GM19397 (cell line): ENCODE measurements at regions not wholly inside any gene's neighbourhood (a gene's known extent, or its start where the extent isn't known, plus 50 kb on each side); places are given as distances from the start of the nearest gene placed in this dataset.

Experiments used
- ATAC-seq: cut with Tn5 transposase; IDR thresholded peaks from one replicate; pipeline ENCODE4 v1.9.1; 2021; ENCODE audit warnings: mild to moderate bottlenecking, moderate library complexity; ENCODE audit not compliant: unreplicated experiment

DNA sequence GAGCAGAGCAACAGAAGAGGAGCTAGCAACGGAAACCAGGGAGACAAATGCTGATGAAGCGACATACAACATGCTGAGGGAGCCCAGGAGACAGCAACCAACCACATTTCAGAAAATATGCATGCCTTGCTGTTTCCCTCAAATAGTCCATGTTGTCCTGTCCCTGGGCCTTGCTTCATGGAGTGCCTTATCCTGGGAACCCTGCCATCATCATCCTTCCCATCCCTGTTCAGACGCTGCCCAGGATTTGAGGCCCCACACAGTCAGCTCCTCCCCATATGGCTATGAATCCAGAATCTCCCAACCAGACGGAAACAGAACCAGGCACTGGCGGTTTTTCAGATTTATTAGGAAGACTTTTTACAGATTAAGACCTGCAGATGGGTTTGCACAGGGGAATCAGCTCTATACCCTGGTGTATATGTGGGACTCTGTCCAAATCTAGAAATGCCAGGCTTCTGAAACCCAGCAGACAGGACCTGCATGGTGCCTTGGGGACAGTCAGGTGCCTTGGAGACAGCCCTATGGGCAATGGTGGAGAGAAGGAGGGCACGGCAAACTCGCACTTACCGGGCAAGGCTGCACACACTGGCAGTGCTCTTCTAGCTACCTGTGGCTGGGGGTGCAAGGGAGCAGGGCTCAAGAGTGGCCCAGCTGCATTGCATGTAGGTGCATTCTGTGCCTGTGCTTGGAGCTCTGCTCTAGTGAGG, 199.7 kb upstream of the MAMLD1 start:
- ATAC-seq, result no peak

DNA sequence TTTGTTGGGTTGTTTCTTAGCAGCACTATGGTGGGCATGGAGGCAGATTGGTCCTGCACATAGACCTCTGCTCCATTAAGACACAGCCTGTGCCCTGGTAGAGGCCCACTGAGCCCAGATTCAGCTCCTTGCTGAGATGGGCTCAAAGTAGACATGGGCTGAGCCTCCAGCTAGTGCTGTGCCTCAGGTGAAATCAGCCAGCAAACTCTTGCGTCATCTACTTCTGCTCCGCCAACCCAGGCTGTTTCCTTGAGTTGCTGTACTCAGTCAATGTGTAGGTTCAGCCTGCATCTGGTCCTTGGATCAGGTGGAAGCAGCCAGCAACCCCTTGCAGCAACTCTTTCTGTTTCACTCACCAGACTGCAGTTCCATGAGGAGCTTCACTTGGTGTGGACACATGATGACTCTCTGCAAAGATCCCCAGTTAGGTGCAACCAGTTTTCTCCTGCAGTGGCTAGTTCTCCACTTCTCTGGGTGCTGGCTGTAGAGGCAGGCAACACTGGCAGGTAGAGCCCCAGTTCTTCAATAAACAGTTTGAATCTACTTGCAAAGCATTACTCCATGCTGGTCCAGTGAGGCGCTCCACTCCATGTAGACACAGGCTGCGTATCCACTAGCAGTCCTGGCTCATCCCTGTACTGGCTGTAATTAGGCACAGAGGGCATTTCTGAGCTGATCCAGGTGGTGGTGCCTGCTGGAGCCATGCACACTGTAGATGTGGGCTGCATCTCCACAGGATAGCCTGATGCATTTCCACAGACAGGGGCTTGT, 199.0 kb upstream of the MAMLD1 start:
- no peak for ATAC-seq

DNA sequence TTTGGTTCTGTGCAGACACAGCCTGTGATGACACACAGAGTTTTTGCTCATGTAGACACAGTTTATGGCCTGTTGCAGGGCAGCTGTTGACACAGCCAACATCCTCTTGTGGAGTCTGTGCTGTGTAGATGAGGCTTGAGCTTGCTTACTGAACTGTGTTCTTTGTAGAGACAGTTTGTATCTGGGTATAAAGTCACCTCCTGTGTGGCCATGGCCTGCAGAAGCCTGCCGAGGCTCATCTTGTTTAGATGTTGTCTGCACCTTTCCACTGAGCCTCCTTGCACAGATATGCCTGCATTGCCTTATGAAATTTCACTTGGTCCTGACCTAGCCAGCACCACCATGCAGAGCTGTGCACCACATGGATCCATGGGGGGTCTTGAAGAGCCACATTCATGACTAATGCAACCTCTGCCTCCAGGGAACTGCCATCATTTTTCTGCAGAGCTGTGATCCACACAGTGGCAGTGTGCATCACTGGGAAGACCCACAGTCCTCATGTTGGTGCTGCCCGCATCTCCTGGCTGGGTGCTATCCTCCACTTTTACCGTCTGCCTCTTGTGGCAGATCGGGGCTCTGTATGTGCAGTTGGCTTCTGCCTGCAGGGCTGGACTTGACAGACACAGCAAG, 198.0 kb upstream of the MAMLD1 start:
- ATAC-seq, result no peak

DNA sequence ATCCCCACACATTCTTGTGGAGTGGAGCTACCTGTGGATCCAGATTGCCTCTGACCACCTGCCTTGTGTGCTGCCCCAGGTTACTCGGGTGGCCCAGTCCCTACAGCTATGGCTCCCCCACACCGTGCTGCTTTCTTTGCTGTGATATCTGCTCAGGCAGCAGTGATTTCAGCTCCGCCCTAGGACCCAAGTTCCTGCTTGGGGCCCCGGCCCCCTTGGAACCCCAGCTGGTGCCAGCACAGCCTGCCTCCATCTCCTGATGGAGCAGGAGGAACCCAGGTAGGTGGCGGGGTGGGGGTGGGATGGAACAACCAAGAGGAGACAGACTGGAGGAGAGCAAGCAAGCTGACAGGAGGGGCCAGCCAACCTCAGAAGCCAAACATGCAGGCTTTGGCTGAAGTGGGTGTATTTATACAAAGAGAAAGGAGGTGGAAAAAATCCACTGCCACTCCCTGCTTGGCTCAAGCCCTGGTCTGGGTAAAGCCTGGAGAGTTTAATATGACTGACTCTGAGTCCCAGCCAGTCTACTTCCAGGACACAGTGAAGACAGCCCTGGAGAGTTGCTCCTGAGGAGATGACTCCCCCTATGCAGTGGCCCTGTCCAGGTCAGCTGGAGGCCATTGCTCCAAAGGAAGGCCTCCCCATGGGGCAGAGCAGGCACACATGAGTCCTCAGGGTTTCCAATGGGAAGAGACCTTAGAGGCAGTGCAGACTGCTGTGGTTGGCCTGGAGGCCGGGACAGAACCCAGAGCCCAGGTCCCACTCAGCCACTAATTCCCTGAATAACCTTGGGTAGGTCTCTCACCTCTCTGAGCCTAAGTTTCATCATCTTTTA, 197.1 kb upstream of the MAMLD1 start:
- ATAC-seq, result no peak

DNA sequence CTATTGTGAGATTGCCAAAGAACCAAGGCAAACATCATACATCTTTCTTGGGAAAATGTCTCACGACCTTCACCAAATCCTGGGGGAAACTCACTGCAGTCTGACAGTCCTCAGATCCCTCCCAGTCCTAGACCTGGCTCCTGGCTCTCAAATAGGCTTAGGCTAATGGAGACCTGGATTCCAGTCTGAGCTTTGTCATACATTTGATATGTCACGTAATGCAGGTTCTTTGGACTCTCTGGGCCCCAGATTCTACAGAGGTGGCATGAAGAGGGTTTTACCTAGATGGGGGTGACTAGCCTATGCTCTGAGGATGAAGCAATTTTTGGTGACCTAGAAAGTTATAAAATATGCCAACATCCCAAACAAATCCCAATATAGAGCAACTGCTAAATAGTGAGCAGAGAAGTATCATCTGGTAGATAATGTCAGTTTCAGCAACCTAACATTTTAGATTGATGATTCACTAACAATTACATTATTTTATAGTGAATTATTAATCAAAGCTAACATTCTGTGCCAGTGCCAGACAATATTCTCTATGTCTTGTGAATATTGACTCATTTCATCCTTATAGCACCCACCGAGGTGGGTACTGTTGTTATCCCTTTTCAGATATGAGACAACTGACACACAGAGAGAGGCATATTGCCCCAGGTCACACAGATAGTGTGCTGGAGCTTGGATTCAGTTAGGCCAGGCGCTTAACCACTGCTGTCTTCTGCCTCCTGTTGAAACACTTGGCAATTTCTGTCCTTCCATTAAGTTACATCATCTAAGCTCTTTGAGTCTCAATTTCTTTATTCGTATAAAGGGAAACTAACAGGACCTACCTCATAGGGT, 195.4 kb upstream of the MAMLD1 start:
- no peak for ATAC-seq

DNA sequence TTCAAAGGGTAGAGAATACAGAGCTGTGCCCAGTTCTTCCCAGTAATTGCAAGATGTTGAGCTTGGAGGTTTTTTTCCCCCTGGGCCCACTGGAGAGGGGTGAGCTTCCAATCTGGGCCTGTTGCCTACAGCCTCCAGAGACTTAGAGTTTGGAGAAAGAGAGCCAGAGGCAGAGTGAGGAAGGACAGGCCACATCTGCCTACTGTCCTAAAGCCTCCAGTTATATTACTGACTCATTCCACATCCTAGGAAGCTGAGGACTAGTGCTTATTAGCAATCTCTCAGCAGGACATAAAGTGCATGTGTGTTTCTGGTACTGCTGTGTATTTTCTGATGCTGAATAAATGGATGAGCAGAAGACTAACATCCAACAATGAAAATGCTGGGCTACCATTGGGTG, 181.0 kb upstream of the MAMLD1 start:
- ATAC-seq, result no peak

DNA sequence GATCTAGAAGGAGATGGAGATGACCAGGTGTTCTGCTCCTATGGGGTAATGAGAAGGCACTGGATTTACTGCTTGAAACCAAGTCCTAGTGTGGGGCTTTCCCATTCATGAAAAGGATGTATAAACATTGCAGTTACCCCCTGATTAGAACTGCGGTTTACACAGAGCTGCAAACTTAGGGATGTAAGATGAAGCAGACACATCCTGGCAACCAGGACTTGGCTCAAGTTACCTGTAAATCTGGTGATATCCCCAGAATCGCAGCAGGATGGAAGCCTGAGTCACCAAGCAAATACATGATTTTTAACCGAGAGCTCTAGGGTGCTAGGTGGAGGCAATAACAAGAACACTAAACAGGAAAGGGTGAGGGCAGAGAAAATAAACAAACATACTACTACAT, 178.6 kb upstream of the MAMLD1 start:
- no peak for ATAC-seq

DNA sequence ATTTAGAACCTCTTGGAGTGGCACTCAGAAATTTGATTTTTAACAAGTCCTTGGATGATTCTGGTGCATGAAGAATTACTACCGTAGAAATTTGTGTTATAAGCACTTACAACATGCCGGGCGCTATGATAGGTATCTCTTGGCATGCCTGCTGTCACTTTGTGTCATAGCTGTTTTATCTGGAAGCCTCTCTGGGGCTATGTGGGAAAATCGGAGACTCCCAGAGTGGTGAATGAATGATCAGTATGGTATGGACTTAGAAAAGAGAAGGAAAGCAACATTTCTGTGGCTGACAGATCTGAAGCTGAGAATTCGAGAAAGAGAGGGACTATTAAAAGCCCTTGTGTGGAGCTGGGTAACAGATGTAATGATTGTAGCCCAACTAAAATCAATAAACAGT, 177.4 kb upstream of the MAMLD1 start:
- no peak for ATAC-seq

DNA sequence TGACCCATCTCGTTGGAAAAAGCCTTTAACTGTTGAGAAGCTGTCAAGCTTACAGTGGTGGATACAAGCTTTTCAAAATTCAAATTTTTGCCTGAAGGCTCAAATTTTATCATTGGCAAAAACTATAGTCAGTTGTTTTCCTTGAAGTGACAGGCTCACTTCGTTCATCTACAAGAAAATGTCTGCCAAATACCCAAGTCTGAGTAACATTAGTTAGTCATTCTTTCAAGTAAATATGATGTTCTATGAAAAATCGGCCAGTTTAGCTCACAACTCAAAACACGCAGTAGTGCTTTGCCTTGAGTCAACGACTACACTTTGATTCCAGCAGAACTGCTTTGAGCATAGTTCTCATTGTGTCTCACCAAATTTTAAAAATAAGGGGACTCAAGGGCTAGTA, 170.3 kb upstream of the MAMLD1 start:
- no peak for ATAC-seq

DNA sequence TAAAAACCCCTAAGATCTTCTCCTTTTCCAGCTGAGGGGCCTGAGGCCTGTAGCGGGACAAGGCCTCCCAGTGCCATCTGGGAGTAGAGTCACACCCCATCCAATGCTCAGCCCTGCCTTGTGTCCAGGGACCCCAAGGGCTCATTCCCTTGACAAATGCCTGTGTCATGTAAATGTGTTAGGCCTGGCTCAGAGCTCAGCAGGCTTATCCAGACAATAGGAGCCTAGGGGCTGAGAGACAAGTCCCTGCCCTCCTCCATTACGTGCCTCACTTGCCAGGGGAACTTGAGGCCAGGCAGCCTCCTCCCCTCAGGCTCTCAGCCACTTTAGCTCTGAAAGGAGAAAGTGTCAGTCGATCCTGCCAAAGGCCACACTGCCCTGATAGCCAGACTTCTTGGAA, 166.8 kb upstream of the MAMLD1 start:
- ATAC-seq, result no peak

DNA sequence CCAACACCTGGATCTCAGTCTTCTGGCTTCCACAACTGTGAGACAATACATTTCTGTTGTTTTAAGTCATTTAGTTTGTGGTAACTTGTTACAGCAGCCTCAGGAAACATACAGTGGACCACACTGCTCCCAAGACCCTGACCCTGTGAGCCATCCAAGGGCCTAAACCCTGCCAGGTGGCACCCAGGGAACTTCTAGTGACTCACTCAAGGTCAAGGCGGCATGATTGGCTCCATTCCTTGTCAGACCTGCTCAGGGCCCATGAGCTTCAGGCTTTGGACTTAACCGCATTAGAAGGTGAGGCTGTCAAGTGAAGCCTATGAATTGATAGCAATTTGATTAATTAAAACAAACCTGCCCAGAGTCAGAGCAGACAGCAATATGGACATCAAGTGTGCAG, 165.7 kb upstream of the MAMLD1 start:
- no peak for ATAC-seq

DNA sequence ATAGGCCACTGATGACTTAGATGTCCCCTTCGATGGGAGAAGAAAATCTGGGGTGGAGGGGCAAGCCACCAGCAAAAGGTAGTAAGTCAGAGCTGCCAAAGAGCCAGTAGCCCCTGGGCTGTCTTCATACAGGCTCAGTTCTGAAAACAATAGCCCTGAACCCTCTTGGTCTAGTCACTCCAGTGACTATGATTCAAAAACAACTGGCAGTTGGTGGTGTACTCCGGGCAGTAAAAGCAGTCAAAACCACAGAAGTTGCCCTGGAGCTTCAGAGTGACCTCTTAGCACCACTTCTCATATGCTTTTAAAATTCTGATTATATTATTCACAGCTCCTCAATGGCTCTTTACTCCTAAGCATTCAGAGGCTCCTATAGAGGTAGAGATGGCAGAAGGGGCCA, 164.3 kb upstream of the MAMLD1 start:
- no peak for ATAC-seq

DNA sequence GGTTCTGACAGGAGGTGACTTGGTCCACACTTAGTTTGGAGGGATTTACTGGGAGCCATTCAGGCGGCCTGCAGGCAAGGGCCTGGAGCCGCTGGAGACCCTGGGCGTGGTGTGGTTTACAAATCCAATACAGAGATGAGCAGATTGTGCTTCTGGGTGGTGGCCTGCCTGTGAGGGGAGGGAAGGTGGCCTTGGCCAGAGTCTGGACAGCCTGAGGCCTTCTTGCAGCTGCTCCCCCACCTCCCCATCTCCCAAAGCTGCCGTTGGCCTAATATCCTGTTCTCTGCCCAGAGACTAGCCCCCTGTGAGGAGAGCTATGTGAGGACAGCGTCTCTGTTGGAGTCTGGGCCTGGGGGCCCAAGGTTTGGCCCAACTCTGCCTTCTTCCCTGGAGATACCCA, 163.9 kb upstream of the MAMLD1 start:
- ATAC-seq, result no peak

DNA sequence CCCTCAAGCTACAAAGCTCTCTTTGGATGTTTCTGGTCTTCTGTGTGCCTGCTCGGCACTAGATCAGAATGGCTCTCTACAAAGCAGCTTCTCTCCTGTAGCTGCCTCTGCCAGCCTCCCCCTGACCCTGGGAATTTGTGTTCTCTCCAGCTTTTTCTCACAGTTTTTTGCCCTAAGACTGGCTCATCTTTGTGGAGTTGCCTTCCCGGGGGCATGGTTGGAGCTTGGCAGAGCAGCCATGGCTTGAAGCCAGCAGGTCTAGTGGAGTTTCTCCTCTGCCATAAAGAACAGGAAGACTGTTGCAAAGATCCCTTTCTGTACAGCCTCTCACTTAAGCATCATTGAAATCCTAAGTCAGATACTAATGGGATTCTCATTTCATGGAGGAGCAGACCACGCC, 163.3 kb upstream of the MAMLD1 start:
- no peak for ATAC-seq

DNA sequence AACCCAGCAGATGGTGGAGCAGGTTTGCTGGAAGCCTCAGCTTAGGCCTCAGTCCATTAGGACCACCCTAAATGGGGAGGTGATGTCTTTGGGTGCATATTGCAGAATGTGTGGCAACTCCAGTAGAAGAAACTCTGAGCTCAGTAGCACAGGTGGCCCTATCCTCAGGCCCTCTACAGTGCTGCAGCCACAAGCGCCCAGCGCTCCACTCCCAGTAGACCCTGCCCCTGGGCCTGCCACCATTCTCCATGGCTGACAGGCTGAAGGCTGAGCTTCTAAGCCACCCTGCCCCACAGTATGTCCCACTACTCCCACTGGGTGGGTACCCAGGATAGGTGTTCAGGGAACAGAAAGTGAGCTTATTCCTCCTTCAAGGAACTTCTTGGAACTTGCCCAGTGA, 162.8 kb upstream of the MAMLD1 start:
- no peak for ATAC-seq

DNA sequence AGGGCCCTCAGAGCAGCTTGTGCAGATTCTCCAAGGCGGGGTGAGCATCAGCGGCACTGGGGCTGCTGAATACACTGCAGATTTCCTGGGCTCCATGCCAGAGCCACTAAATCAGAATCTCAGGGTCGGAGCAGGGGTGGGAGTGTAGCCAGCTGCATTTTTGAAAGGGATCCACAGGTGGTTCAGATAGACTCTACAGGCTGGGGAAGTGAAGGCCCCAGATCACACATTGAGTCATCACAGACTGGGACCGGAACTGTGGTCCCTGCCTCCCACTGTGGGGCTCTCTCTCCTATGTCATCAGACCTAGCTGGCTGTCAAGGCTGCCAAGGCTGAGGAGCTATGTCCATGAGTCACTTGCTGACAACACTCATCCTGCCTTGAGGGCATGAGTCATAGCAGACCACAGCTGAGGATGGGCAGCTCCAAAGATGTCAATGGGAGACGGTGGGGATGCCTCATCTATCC, 162.3 kb upstream of the MAMLD1 start:
- ATAC-seq, result peak; percentile 99

DNA sequence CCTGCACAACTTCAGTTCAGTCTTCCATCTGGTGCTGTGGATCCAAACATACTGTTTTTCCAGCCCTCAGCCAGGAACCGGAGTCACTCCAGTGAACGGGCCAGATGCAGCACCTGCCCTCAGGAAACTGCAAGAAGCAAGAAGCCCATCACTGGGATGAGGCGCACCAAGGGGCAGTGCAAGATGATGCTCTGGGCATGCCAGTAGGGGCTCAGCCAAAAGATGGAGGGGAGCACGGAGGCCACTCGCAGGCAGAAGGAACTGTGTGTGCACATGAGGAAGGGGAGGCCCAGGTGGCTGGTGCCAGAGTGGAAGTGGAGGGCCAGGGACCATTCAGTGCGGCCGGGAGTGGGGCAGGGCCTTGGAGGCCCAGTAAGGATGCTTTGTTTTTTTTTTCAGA, 161.7 kb upstream of the MAMLD1 start:
- no peak for ATAC-seq

DNA sequence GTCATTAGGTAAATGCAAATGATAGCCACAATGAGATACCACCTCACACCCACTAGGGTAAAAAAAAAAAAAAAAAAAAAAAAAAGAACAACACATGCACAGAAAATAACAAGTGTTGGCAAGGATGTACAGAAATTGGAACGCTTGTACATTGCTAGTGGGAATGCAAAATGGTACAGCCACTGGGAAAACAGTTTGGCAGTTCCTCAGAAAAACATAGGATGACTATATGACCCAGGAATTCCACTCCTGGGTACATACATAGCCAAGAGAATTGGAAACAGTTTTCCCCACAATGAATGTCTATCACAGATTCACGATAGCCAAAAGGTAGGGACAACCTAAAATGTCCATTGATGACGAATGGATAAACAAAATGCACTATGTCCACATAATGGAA, 161.3 kb upstream of the MAMLD1 start:
- no peak for ATAC-seq

DNA sequence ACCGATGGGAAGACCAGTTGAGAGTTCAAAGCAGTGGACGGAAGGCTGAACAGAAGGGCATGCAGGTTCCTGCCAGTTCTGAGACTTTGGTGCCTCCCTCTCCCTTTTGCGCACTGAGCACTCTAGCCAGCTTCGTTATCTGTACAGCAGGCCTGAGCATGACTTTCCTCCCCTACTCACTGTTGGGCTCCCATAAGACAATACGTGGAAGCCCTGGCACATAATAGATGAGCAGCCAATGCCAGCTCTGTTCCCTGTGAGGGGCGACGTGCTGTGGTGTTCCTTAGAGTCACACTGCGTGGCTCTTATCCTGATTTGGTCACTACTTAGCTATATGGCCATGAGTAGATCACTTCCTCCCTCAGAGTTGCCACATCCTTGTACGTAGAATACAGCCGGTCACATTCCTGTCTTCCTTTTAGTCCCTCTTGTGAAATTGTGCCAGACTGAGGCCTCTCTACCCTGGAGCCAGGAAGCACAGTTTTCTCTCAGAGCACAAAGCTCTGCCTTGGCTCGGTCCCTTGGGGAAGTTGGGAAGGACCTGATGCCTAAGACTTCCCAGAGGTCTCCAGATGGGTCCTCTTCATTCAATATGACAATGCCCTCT, 160.4 kb upstream of the MAMLD1 start:
- no peak for ATAC-seq

DNA sequence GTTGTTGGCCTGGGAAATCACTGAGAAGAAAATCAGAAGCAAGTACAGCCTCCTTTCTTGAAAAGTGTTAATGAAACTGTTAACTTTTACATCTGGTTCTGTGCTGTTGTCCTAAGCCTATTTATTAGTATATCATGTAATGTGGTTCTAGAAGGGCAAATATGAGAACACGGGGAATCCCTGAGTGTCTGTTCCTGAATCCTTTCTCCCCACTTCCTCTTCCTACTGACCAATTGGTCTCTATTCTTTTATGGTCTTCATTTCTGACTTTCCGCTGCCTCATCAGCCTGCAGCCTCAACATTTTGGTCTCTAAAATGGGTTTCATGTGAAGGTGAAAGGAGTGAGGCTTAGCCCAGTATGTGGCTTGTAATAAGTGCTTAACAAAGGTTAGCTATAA, 159.9 kb upstream of the MAMLD1 start:
- no peak for ATAC-seq
